ENCODE measurements at regions not wholly inside any gene's neighbourhood (a gene's known extent, or its start where the extent isn't known, plus 50 kb on each side); places are given as distances from the start of the nearest gene placed in this dataset.

DNA sequence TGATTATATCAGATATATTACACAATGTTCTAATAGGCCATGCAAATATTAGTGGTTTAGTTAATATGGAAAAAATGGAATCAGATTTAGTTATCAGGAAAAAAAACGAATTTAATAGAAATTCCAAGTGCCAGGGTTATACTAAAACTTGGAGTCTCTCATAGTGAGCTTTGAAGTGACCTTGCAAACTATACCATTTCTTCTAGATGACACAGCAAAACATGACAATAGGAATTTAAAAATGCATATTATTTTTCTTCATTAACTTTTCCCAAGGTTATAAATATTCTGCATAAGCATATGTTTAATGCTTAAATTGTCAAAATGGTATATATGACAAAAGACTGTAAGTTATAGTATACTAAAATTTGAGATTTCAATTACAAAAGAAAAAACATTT lies 250.1 kb upstream of the DCN start:
- Mint-ChIP-seq H3K27ac (no peak overlapping the region), H3K36me3 (ENCODE audit: low read depth) (no peaks in the 10 kb centered on the region), H3K4me1 (ENCODE audit: low read depth) (peaks cover 3% of the 10 kb centered on the region), H3K9me3 (no peaks in the 10 kb centered on the region), H3K4me3 (no peak overlapping the region), H3K27me3 (peaks cover 3% of the 10 kb centered on the region)

DNA sequence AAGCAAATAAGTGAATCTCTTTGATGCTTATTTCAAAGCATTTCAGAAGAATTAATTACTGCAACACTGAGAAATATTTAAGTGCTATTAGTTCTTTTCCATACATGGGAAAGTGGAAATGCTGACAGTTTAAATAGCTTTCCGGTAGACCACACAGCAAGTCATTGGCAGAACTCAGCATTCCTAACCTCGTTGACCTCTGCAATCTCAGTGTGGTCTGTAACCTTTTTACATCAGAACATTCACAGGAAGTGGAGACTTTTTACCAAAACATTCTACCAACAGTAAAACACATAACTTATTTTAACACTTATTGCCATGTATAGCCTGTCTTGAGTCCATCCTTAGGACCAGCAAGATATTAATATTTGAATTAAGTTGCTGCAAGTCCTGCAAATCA lies 249.5 kb upstream of the DCN start:
- Mint-ChIP-seq H3K27ac (no peak overlapping the region), H3K36me3 (ENCODE audit: low read depth) (no peaks in the 10 kb centered on the region), H3K9me3 (no peaks in the 10 kb centered on the region), H3K4me1 (ENCODE audit: low read depth) (peaks cover 3% of the 10 kb centered on the region), H3K4me3 (no peak overlapping the region), H3K27me3 (peaks cover 3% of the 10 kb centered on the region)

- peaks cover 5% of the 10 kb centered on the region for H3K27me3 Mint-ChIP-seq
- no peak overlapping the region for H3K27ac Mint-ChIP-seq
- no peaks in the 10 kb centered on the region for H3K36me3 Mint-ChIP-seq (ENCODE audit: low read depth)
- H3K4me3 Mint-ChIP-seq: no peak overlapping the region
- no peaks in the 10 kb centered on the region for H3K9me3 Mint-ChIP-seq
- no peaks in the 10 kb centered on the region for H3K4me1 Mint-ChIP-seq (ENCODE audit: low read depth)
Measured at GRCh38 chr12:91424506-91424905, 241.9 kb upstream of the DCN start.

DNA sequence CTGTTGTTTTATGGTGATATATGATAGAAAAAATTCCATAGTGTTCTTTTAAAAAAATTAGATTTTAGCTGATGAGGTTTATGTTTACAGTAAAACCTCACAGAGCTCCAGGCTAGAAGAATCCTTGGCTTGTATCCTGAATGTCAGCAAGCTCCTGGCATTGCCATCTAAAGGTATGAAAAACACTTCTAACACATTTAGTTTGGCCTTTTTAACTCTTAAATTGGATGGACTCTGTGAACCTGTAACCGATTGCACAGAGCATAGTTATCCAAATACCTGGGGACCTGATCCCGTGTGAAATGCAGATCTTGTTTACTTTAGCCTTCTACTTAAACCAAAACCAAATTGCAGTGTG lies 241.1 kb upstream of the DCN start:
- H3K27me3 Mint-ChIP-seq: peaks cover 5% of the 10 kb centered on the region
- H3K9me3 Mint-ChIP-seq: no peaks in the 10 kb centered on the region
- no peaks in the 10 kb centered on the region for H3K36me3 Mint-ChIP-seq (ENCODE audit: low read depth)

DNA sequence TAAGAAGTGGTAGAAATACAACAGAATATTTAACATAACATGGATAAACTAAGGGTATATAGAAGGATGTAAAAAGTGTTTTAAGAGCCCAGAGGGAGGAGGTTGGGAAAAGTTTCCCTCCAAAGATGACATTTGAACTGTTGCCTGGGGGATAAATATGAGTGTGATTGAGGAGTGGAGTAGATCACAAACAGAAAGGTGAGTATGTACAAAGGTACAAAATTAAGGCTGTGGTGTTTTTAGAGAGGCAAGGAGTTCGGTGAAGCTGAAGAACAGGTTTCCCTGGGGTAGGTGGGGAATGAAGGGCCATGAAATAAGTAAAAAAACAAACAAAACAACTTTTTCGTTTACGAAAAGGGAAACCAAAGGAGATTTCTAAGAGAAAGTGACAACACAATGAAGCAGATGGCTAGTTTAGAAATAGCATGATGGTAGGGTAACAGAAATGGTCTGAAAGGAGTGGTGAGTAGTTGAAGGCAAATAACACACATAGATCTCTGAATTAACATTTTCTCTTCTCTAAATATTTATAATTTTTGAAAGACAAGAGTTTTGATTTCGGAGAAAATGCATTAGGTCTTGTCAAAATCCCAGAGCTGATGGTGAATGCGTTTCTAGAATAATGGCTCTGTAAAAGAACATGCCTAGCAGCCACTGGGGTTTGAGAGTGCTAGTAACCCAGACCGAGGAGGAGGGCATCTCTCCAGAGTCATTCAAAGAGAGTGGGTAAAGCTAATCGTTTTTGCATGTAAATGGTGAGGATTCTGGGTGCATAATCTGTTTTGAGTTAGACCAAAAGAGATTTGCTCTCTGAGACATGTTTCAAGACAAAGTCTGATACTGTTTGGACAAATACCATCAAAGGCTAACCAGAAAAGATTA lies 240.4 kb upstream of the DCN start:
- H3K4me1 Mint-ChIP-seq (ENCODE audit: low read depth): no peaks in the 10 kb centered on the region
- H3K27ac Mint-ChIP-seq: no peak overlapping the region
- no peaks in the 10 kb centered on the region for H3K36me3 Mint-ChIP-seq (ENCODE audit: low read depth)
- no peak overlapping the region for H3K4me3 Mint-ChIP-seq
- peaks cover 5% of the 10 kb centered on the region for H3K27me3 Mint-ChIP-seq
- no peaks in the 10 kb centered on the region for H3K9me3 Mint-ChIP-seq

More for the DNA sequence above, 241.1 kb upstream of the DCN start:
- Mint-ChIP-seq H3K27ac (no peak overlapping the region), H3K4me1 (ENCODE audit: low read depth) (no peaks in the 10 kb centered on the region), H3K4me3 (no peak overlapping the region)

DNA sequence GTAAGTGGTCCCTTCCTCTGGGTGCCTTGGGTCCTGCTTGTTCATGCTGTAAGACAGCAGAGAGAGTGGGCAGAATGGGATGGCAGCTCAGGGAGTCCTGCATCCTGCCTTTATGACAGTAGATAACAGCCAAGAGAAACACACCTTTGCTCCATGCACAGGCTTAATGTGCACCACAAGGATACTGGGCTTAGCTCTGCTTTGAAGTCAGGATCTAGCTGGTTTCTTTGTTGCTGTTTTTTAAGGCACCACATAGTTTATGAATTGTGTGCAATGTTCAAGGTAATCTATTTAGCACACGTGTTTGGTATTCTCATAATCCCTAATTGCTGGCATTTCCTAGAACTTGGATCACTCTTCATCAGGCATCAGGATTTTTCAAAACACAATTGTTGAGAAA lies 239.5 kb upstream of the DCN start:
- Mint-ChIP-seq H3K9me3 (no peaks in the 10 kb centered on the region), H3K27me3 (peaks cover 5% of the 10 kb centered on the region), H3K4me3 (no peak overlapping the region), H3K27ac (no peak overlapping the region), H3K36me3 (ENCODE audit: low read depth) (no peaks in the 10 kb centered on the region), H3K4me1 (ENCODE audit: low read depth) (no peaks in the 10 kb centered on the region)

DNA sequence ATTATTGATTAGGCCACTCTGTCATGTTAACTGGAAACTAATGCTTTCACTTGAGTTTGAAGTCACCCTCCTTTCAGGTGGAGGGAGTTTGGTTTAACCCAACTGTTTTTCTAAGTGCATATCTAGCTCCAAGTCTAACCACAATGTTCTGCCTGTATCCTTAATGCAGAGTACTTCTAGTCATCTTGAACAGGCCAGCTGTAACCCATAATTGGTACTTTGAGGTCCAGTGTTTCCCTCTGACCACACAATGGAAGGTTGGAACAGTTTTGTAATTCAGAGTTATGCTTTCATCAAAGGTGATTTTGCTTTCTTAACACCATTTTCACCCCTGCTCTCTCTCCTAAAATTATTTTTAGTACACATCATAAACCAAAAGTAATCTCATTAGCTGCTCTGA lies 237.2 kb upstream of the DCN start:
- Mint-ChIP-seq H3K27ac (no peak overlapping the region), H3K4me3 (no peak overlapping the region), H3K27me3 (peaks cover 11% of the 10 kb centered on the region), H3K9me3 (no peaks in the 10 kb centered on the region), H3K4me1 (ENCODE audit: low read depth) (no peaks in the 10 kb centered on the region), H3K36me3 (ENCODE audit: low read depth) (no peaks in the 10 kb centered on the region)

DNA sequence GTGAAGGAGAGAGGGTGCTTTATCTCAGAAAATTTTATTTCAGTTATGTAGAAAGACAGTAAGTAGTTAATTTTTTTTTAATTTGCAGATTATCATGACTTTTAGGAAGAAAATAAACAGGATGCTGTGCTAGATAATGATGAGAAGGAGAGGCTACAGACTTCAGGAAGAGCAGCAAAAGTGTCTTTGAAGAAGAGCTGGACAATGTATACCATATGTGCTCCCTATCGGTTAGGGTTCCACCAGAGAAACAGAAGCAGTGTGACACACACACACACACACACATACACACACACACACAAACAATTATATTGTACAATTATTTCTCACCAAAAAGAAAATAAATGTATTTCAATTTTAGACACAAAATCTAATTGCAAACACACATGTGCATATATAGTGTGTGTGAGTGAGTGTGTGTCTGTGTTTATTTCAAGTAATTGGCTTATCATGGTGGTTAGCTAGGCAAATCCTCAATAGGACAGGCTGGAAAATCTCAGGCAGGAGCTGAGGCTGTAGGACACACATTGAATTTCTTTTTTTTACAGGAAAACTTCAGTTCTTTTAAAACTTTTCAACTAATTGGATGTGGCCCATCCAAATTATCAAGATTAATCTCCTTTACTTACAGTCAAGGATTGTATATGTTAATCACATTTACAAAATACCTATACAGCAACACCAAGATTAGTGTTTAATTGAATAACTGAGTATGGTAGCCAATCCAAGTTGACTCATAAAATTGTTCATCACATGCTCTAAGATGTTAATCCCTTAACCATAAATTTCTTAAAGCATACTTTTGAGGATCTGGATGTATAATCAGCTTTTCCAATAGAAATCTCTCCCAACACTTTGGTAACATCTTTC lies 235.8 kb upstream of the DCN start:
- no peak overlapping the region for H3K4me3 Mint-ChIP-seq

GRCh38 chr12:91417650-91418049 lies 235.0 kb upstream of the DCN start:
- Mint-ChIP-seq H3K4me3 (no peak overlapping the region), H3K9me3 (no peaks in the 10 kb centered on the region), H3K27ac (no peak overlapping the region), H3K27me3 (peaks cover 12% of the 10 kb centered on the region), H3K36me3 (ENCODE audit: low read depth) (no peaks in the 10 kb centered on the region), H3K4me1 (ENCODE audit: low read depth) (no peaks in the 10 kb centered on the region)

More for the DNA sequence above, 235.8 kb upstream of the DCN start:
- no peaks in the 10 kb centered on the region for H3K36me3 Mint-ChIP-seq (ENCODE audit: low read depth)
- no peaks in the 10 kb centered on the region for H3K9me3 Mint-ChIP-seq
- H3K27me3 Mint-ChIP-seq: peaks cover 16% of the 10 kb centered on the region
- H3K4me1 Mint-ChIP-seq (ENCODE audit: low read depth): no peaks in the 10 kb centered on the region
- no peak overlapping the region for H3K27ac Mint-ChIP-seq

DNA sequence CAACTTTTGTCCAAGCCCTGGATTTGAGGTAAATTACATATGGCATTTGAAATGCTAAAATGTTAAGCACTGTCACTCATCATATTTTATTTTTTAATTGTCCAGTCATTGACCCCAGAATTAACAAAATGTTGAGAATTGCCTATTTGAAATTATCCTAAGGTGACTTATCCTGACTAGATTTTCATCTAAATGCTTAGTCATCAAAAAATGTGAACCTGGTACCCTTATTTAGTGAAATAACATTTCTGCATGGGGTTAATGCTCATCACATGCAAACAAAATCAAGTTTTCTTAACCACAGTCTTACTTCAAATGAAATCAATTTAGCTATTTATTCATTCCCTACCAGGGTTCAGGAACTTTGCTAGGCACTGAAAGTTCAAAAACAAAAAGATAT lies 232.0 kb upstream of the DCN start:
- Mint-ChIP-seq H3K9me3 (no peaks in the 10 kb centered on the region), H3K36me3 (ENCODE audit: low read depth) (no peaks in the 10 kb centered on the region), H3K4me1 (ENCODE audit: low read depth) (no peaks in the 10 kb centered on the region), H3K27ac (no peak overlapping the region), H3K27me3 (peaks cover 16% of the 10 kb centered on the region), H3K4me3 (no peak overlapping the region)

GRCh38 chr12:91413581-91414546 lies 231.2 kb upstream of the DCN start:
- no peaks in the 10 kb centered on the region for H3K9me3 Mint-ChIP-seq
- H3K4me3 Mint-ChIP-seq: no peak overlapping the region
- H3K27me3 Mint-ChIP-seq: peaks cover 16% of the 10 kb centered on the region
- no peaks in the 10 kb centered on the region for H3K4me1 Mint-ChIP-seq (ENCODE audit: low read depth)
- H3K36me3 Mint-ChIP-seq (ENCODE audit: low read depth): no peaks in the 10 kb centered on the region
- no peak overlapping the region for H3K27ac Mint-ChIP-seq

DNA sequence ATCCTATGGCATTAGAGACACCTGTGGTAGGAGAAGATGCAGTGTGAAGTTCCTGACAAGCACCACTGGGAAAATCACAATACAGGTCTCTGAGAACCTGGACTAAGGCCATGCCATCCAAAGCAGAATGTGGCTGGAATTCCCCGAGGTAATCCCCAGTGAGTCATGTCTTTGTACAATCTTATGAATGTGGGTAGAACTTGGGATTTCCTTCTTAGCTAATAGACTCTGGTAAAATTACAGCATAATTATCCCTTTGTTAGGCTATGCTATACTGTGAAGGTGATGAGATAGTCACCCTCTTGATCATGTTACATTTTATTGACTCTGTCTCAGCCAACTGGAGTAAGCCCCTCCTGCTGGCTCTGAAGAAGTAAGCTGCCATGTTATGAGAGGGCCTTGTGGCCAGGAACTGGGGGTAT lies 224.3 kb upstream of the DCN start:
- Mint-ChIP-seq H3K27me3 (peaks cover 4% of the 10 kb centered on the region), H3K4me1 (ENCODE audit: low read depth) (no peaks in the 10 kb centered on the region), H3K27ac (no peak overlapping the region), H3K36me3 (ENCODE audit: low read depth) (no peaks in the 10 kb centered on the region), H3K9me3 (no peaks in the 10 kb centered on the region), H3K4me3 (no peak overlapping the region)

- no peaks in the 10 kb centered on the region for H3K36me3 Mint-ChIP-seq (ENCODE audit: low read depth)
- no peak overlapping the region for H3K4me3 Mint-ChIP-seq
- no peaks in the 10 kb centered on the region for H3K4me1 Mint-ChIP-seq (ENCODE audit: low read depth)
- H3K27ac Mint-ChIP-seq: no peak overlapping the region
- no peaks in the 10 kb centered on the region for H3K9me3 Mint-ChIP-seq
- H3K27me3 Mint-ChIP-seq: no peaks in the 10 kb centered on the region
Measured at GRCh38 chr12:91404441-91404840, 221.8 kb upstream of the DCN start.

GRCh38 chr12:91401190-91401589 lies 218.6 kb upstream of the DCN start:
- Mint-ChIP-seq H3K4me3 (no peak overlapping the region), H3K36me3 (ENCODE audit: low read depth) (no peaks in the 10 kb centered on the region), H3K9me3 (no peaks in the 10 kb centered on the region), H3K27ac (no peak overlapping the region), H3K4me1 (ENCODE audit: low read depth) (no peaks in the 10 kb centered on the region), H3K27me3 (no peaks in the 10 kb centered on the region)

All from stimulated activated naive CD8-positive, alpha-beta T cell treated with anti-CD3 and anti-CD28 coated beads, Interleukin-15, Interleukin-2, amounts not matched to agents 100 ng/mL and 50 ng/mL, for 24 hours (primary cell).